ENCODE measurements at regions not wholly inside any gene's neighbourhood (a gene's known extent, or its start where the extent isn't known, plus 50 kb on each side); places are given as distances from the start of the nearest gene placed in this dataset.
"Not testable (repeated sequence)": the region's sequence is repeated elsewhere in the genome, so short reads cannot be mapped to it uniquely, and the experiment has no call there.

DNA sequence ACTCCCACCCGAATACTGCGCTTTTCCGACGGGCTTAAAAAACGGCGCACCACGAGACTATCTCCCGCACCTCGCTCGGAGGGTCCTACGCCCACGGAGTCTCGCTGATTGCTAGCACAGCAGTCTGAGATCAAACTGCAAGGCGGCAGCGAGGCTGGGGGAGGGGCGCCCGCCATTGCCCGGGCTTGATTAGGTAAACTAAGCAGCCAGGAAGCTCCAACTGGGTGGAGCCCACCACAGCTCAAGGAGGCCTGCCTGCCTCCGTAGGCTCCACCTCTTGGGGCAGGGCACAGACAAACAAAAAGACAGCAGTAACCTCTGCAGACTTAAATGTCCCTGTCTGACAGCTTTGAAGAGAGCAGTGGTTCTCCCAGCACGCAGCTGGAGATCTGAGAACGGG lies 89.5 kb downstream of the MRPL36 start:
- TF ChIP-seq CTCF (IDR thresholded peaks at IDR 0.05); EZH2 (IDR thresholded peaks at IDR 0.05; ENCODE audit: borderline replicate concordance, insufficient read depth, low read depth, low read length, poor library complexity, severe bottlenecking): not testable (repeated sequence)
